ENCODE measurements at regions not wholly inside any gene's neighbourhood (a gene's known extent, or its start where the extent isn't known, plus 50 kb on each side); places are given as distances from the start of the nearest gene placed in this dataset.

- no peak overlapping the region for H3K14ac ChIP-seq (ENCODE audit: insufficient read length)
- no peak overlapping the region for H3K27ac ChIP-seq (ENCODE audit: low read depth, low read length)
- no peak overlapping the region for H2BK15ac ChIP-seq (ENCODE audit: low read length)
- no peak overlapping the region for H2AFZ ChIP-seq (ENCODE audit: low read length)
- no peak overlapping the region for H2BK12ac ChIP-seq (ENCODE audit: low read depth, low read length)
- TF ChIP-seq POLR2AphosphoS5 (IDR thresholded peaks at IDR 0.05; ENCODE audit: low read depth, low read length) (no peak), CEBPB (IDR thresholded peaks at IDR 0.05; ENCODE audit: low read depth, low read length) (no peak), GTF2F1 (IDR thresholded peaks at IDR 0.05; ENCODE audit: borderline replicate concordance, low read depth, low read length) (no peak), PHF8 (conservative IDR thresholded peaks at IDR 0.05; ENCODE audit: low read depth, low read length) (no peak), ZNF274 (IDR thresholded peaks at IDR 0.05; ENCODE audit: borderline replicate concordance, extremely low read depth, low read length) (no peak)
- H2BK20ac ChIP-seq (ENCODE audit: low read length) = no peak overlapping the region
- H3K4me3 ChIP-seq (ENCODE audit: extremely low read depth in 1 of 4, insufficient read depth in 2 of 4, low read depth in 3 of 4, low read length in 4 of 4) = no peak overlapping the region
- H3K56ac ChIP-seq (replicated peaks; ENCODE audit: insufficient read length, low read depth, low read length) = no peak overlapping the region
- H4K20me1 ChIP-seq (replicated peaks in 1 of 2; ENCODE audit: control insufficient read depth in 1 of 2, insufficient read depth in 2 of 2, low read length in 2 of 2) = no peaks in the 10 kb centered on the region
- POLR2A ChIA-PET (ENCODE audit: partially characterized antibody) = no interaction called here
- no peak overlapping the region for H2AK5ac ChIP-seq (ENCODE audit: low read depth, low read length)
- H2BK5ac ChIP-seq (ENCODE audit: low read depth, low read length) = no peak overlapping the region
- peaks cover 0 to 5% (median under 1%) of the 10 kb centered on the region in 4 experiments; a peak in 2 of 7 replicates for H3K4me1 ChIP-seq (replicated peaks in 1 of 4; ENCODE audit: control insufficient read depth in 3 of 4, insufficient read depth in 4 of 4, low read length in 3 of 4)
- H3K4ac ChIP-seq (replicated peaks; ENCODE audit: insufficient read length, low read depth, low read length) = no peak overlapping the region
- no peak overlapping the region for H4K5ac ChIP-seq (ENCODE audit: insufficient read length, low read depth, low read length)
- H3K9me3 ChIP-seq (ENCODE audit: insufficient read depth in 2 of 2, low read depth in 1 of 2, low read length in 1 of 2) = no peaks in the 10 kb centered on the region
- no peak overlapping the region for H2BK120ac ChIP-seq (replicated peaks; ENCODE audit: low read depth, low read length)
- H4K8ac ChIP-seq (ENCODE audit: extremely low read depth, insufficient read depth, low read length) = no peak overlapping the region
- no peaks in the 10 kb centered on the region for H3K36me3 ChIP-seq (ENCODE audit: control insufficient read depth in 2 of 4, insufficient read depth in 4 of 4, low read length in 3 of 4)
- H3K23ac ChIP-seq (ENCODE audit: insufficient read length) = no peak overlapping the region
- 93% methylated on average over 3 of the region's 3 CpGs; no CpG with 5 or more reads in 1 of the 2 experiments for WGBS, 2 experiments (ENCODE audit: extremely low coverage in 1 of 2, insufficient coverage in 1 of 2, insufficient read length in 1 of 2, insufficient replicate concordance in 2 of 2, low coverage in 1 of 2, low lambda C conversion rate in 2 of 2, missing lambda C conversion rate in 1 of 2)
- no peaks in the 10 kb centered on the region for H3K79me2 ChIP-seq (ENCODE audit: control insufficient read depth in 1 of 2, insufficient read depth in 2 of 2, low read length in 2 of 2)
- no peaks in the 10 kb centered on the region for H3K27me3 ChIP-seq (replicated peaks in 1 of 4; ENCODE audit: control insufficient read depth in 3 of 4, extremely low read depth in 1 of 4, insufficient read depth in 3 of 4, low read length in 3 of 4)
- no peak overlapping the region for H4K91ac ChIP-seq (replicated peaks; ENCODE audit: insufficient read length, low read length)
- FAIRE-seq = no peak
- no peak overlapping the region for H3K18ac ChIP-seq (ENCODE audit: extremely low read depth, low read length)
- CTCF ChIA-PET (ENCODE audit: partially characterized antibody) = no interaction called here
- no peaks in the 10 kb centered on the region for H3K79me1 ChIP-seq (ENCODE audit: low read depth, low read length)
- no peak overlapping the region for H3K9ac ChIP-seq (replicated peaks in 1 of 4; ENCODE audit: extremely low read depth in 1 of 4, low read depth in 3 of 4, low read length in 3 of 4)
- H3K4me2 ChIP-seq (ENCODE audit: insufficient read depth in 1 of 2, low read depth in 2 of 2, low read length in 2 of 2) = no peak overlapping the region
- no peaks in the 10 kb centered on the region for H3K23me2 ChIP-seq (ENCODE audit: low read depth, low read length)
- DNase-seq (ENCODE audit: low read depth in 1 of 2, low spot score in 2 of 2) = no peak
These were observed 401.9 kb downstream of the TLE4 start for GRCh38 chr9:79973627-79974026.
